ENCODE measurements at regions not wholly inside any gene's neighbourhood (a gene's known extent, or its start where the extent isn't known, plus 50 kb on each side); places are given as distances from the start of the nearest gene placed in this dataset.

- no peak for DNase-seq
- H3K4me1 Mint-ChIP-seq = no peaks in the 10 kb centered on the region
- TF ChIP-seq, protein P1, sequence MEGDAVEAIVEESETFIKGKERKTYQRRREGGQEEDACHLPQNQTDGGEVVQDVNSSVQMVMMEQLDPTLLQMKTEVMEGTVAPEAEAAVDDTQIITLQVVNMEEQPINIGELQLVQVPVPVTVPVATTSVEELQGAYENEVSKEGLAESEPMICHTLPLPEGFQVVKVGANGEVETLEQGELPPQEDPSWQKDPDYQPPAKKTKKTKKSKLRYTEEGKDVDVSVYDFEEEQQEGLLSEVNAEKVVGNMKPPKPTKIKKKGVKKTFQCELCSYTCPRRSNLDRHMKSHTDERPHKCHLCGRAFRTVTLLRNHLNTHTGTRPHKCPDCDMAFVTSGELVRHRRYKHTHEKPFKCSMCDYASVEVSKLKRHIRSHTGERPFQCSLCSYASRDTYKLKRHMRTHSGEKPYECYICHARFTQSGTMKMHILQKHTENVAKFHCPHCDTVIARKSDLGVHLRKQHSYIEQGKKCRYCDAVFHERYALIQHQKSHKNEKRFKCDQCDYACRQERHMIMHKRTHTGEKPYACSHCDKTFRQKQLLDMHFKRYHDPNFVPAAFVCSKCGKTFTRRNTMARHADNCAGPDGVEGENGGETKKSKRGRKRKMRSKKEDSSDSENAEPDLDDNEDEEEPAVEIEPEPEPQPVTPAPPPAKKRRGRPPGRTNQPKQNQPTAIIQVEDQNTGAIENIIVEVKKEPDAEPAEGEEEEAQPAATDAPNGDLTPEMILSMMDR (conservative IDR thresholded peaks at IDR 0.05) = no peak
These were observed 279.5 kb downstream of the KIF2B start for GRCh38 chr17:54102246-54102645.

GRCh38 chr17:54111576-54111975, 288.8 kb downstream of the KIF2B start:
- Histone ChIP-seq H3K9me3 (ENCODE audit: control insufficient read depth, low read length) (no peaks in the 10 kb centered on the region), H3K9ac (ENCODE audit: extremely low read depth, low read length, poor library complexity, severe bottlenecking) (no peak overlapping the region), H3K27ac (ENCODE audit: low read depth, low read length) (no peak overlapping the region), H3K27me3 (ENCODE audit: control insufficient read depth, insufficient read depth, low read length, poor library complexity, severe bottlenecking) (no peaks in the 10 kb centered on the region), H3K36me3 (ENCODE audit: control insufficient read depth, insufficient read depth, low read length) (no peaks in the 10 kb centered on the region), H3K4me3 (ENCODE audit: low read length) (no peak overlapping the region), H3K4me1 (ENCODE audit: control insufficient read depth, insufficient read depth, low read length) (no peaks in the 10 kb centered on the region)
- DNase-seq = no peak
- Mint-ChIP-seq H3K27me3 (ENCODE audit: insufficient read depth) (no peaks in the 10 kb centered on the region), H3K36me3 (ENCODE audit: low read depth) (no peaks in the 10 kb centered on the region), H3K27ac (no peak overlapping the region), H3K4me1 (no peaks in the 10 kb centered on the region), H3K9me3 (peaks cover 2% of the 10 kb centered on the region), H3K4me3 (no peak overlapping the region)
- 89% methylated on average over 1 of the region's 1 CpG; no CpG with 5 or more reads in 1 of the 2 experiments for WGBS, 2 experiments (ENCODE audit: insufficient coverage in 1 of 2, insufficient read length in 1 of 2)
- TF ChIP-seq, protein P1 (conservative IDR thresholded peaks at IDR 0.05) = no peak

More at GRCh38 chr17:54102246-54102645, 279.5 kb downstream of the KIF2B start:
- no peaks in the 10 kb centered on the region for H3K36me3 ChIP-seq (ENCODE audit: control insufficient read depth, insufficient read depth, low read length)
- H3K9me3 ChIP-seq (ENCODE audit: control insufficient read depth, low read length) = peaks cover 12% of the 10 kb centered on the region
- H3K27me3 ChIP-seq (ENCODE audit: control insufficient read depth, insufficient read depth, low read length, poor library complexity, severe bottlenecking) = no peaks in the 10 kb centered on the region
- Mint-ChIP-seq H3K9me3 (peaks cover 16% of the 10 kb centered on the region), H3K27me3 (ENCODE audit: insufficient read depth) (no peaks in the 10 kb centered on the region), H3K4me3 (no peak overlapping the region), H3K36me3 (ENCODE audit: low read depth) (no peaks in the 10 kb centered on the region), H3K27ac (no peak overlapping the region)
- WGBS, 2 experiments (ENCODE audit: insufficient coverage in 1 of 2, insufficient read length in 1 of 2) = 93 to 100% methylated on average over 1 of the region's 1 CpG
- no peaks in the 10 kb centered on the region for H3K4me1 ChIP-seq (ENCODE audit: control insufficient read depth, insufficient read depth, low read length)
- H3K4me3 ChIP-seq (ENCODE audit: low read length) = no peak overlapping the region
- no peak overlapping the region for H3K27ac ChIP-seq (ENCODE audit: low read depth, low read length)
- H3K9ac ChIP-seq (ENCODE audit: extremely low read depth, low read length, poor library complexity, severe bottlenecking) = no peak overlapping the region

DNA sequence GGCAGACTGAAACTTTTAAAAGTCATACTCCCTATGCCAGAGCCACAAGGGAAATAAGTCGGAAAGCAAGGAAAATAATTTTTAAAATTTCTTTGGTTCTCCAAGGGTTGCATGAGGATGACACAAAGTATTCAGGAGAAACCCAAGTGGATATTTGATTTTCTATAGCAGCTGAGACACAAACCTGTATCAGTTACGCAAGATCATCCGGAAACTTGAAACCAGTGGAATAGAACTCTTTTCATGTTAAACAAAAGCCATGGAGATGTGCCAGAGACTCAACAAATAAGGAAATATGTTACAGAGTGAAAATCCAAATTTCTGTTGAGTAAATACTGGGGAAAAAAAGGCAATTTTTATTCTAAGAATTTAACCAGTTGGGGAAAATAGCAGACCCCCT, 294.7 kb downstream of the KIF2B start:
- Mint-ChIP-seq H3K4me1 (no peaks in the 10 kb centered on the region), H3K36me3 (ENCODE audit: low read depth) (no peaks in the 10 kb centered on the region), H3K27ac (no peak overlapping the region), H3K4me3 (no peak overlapping the region), H3K27me3 (ENCODE audit: insufficient read depth) (no peaks in the 10 kb centered on the region), H3K9me3 (peaks cover 3% of the 10 kb centered on the region)
- H3K4me1 ChIP-seq (ENCODE audit: control insufficient read depth, insufficient read depth, low read length) = no peaks in the 10 kb centered on the region
- H3K9me3 ChIP-seq (ENCODE audit: control insufficient read depth, low read length) = no peaks in the 10 kb centered on the region
- H3K27ac ChIP-seq (ENCODE audit: low read depth, low read length) = no peak overlapping the region
- no peak for DNase-seq
- H3K9ac ChIP-seq (ENCODE audit: extremely low read depth, low read length, poor library complexity, severe bottlenecking) = no peak overlapping the region
- WGBS, 2 experiments (ENCODE audit: insufficient coverage in 1 of 2, insufficient read length in 1 of 2) = 86 to 88% methylated on average over 2 to 3 of the region's 3 CpGs
- no peaks in the 10 kb centered on the region for H3K36me3 ChIP-seq (ENCODE audit: control insufficient read depth, insufficient read depth, low read length)
- no peak overlapping the region for H3K4me3 ChIP-seq (ENCODE audit: low read length)
- H3K27me3 ChIP-seq (ENCODE audit: control insufficient read depth, insufficient read depth, low read length, poor library complexity, severe bottlenecking) = no peaks in the 10 kb centered on the region
- TF ChIP-seq, protein P1 (conservative IDR thresholded peaks at IDR 0.05) = no peak

Measured in endodermal cell (in vitro differentiated cells).